HG03439 (cell line): ENCODE measurements at regions not wholly inside any gene's neighbourhood (a gene's known extent, or its start where the extent isn't known, plus 50 kb on each side); places are given as distances from the start of the nearest gene placed in this dataset.

ENCODE experiments used
- ATAC-seq: cut with Tn5 transposase; IDR thresholded peaks from one replicate; pipeline ENCODE4 v1.9.1; 2021; ENCODE audit warnings: mild to moderate bottlenecking, moderate library complexity; ENCODE audit not compliant: unreplicated experiment

GRCh38 chr21:27819299-27819698, 852.4 kb upstream of the ADAMTS5 start:
- no peak for ATAC-seq

DNA sequence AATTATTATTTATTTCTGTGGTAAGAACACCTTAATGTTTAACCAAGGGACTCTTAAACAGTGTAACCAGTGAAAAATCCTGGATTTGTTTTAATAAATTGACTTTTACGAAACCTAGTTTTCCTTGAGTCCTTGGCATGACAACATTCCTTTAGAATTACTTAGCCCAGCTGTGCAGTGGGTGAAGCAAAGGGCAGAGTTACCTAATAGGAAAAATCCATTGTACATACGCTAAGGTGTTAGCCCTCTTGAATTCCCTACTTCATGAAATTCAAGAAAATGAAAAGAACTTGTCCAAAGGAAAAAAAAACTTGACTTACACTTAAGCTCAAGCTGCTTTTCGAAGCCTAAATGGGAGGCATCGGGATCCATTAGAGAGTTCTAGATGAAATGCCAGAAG, 852.0 kb upstream of the ADAMTS5 start:
- no peak for ATAC-seq

- ATAC-seq, result no peak
Observed at GRCh38 chr21:27817902-27818623, 851.2 kb upstream of the ADAMTS5 start.

GRCh38 chr21:27817074-27817473, 850.2 kb upstream of the ADAMTS5 start:
- no peak for ATAC-seq

GRCh38 chr21:27816301-27816700, 849.4 kb upstream of the ADAMTS5 start:
- no peak for ATAC-seq

- ATAC-seq, result no peak
Observed at GRCh38 chr21:27814226-27814625, 847.3 kb upstream of the ADAMTS5 start.

DNA sequence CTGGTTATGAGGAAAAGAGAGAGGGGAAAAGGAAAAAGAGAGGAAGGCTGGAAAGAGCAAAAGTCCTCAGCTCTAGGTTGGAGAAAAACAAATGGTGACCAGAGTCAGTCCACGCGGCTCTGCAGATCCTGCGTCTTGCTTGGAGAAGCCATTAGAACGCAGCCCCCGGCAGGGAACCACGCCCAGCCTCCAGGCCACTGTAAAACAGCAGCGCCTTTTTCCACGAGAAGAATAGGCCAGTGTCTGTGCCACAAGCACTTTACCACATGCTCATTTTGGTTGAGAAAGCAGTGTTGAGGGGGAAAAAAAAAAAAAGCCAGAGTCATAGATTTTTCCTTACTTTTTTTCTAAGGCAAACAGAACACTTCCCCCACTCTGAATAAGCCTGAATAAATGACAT, 846.9 kb upstream of the ADAMTS5 start:
- no peak for ATAC-seq

DNA sequence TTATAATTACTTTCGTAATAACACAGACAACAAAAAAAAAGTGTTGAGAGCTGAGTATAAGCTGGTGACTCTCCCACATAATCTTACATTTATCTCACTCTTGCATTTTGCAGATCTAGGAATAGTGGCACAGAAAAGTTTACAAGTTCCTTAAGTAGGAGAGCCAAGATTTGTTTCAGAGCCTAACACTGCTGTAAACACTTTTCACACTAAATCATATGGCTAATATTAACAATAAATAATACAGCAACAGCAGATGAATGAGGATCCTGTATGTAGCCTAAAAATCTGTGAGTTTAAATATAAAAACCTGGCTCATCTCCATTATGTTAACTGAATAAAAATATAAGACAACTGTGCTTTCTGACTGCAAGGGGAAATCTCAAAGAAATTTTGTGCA, 846.5 kb upstream of the ADAMTS5 start:
- ATAC-seq, result no peak

GRCh38 chr21:27812279-27812678, 845.4 kb upstream of the ADAMTS5 start:
- no peak for ATAC-seq

- no peak for ATAC-seq
Observed at GRCh38 chr21:27808923-27809322, 842.0 kb upstream of the ADAMTS5 start.

DNA sequence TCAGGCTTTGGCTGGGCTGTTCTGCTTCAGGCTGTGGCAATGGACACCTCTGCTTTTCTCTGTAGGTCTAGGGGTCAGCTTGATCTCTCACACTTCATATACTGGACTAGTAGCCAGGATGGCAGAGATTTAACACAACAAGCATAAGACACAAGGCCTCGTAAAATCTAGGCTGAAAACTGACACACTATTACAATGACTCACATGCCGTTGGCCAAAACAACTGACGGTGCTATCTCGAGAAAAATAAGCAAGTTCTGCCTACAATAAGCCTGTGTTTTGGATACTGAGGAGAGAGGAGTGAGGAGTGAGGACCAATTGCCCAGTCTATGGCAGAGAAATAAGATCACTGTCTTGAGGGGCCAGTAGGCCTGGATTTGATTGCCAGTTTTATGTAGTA, 840.7 kb upstream of the ADAMTS5 start:
- ATAC-seq, result no peak

- ATAC-seq, result no peak
Observed at GRCh38 chr21:27806281-27806680, 839.4 kb upstream of the ADAMTS5 start.

GRCh38 chr21:27805696-27806095, 838.8 kb upstream of the ADAMTS5 start:
- no peak for ATAC-seq

DNA sequence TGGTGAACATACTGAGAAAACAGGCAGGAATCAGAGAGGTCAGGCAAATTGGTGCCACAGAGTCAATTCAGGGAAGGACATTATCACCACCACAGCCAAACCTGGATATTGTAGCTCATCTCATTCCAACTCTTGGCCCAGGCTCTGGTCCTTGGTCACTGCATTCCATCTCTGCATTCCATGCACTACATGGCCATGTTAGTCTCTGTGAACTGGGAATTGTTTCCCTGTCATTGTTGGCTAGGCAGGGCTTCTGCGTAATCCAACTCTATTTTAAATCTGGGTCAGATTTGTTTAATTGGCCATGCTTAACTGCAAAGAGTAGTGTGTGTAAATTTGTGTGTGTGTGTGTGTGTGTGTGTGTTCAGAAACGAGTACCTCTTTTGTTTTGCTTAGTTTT, 837.6 kb upstream of the ADAMTS5 start:
- ATAC-seq, result no peak

DNA sequence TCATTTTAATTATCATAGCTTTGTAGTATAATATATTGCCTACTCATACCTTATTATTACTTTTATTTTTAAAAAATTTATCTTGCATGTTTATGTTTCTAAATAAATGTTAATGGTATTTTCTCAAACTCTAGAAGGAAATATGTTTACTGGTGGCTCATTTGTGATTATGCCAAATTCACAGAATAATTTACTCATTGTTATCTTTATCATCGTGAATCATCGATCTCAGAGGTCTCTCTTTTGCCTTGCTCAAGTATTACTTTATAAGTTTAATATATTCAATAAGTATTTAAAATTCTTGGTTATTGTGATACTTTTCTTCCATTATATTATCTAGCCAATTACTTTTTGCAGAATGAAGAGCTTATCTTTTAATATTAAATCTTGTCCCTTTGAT, 836.7 kb upstream of the ADAMTS5 start:
- ATAC-seq, result no peak

DNA sequence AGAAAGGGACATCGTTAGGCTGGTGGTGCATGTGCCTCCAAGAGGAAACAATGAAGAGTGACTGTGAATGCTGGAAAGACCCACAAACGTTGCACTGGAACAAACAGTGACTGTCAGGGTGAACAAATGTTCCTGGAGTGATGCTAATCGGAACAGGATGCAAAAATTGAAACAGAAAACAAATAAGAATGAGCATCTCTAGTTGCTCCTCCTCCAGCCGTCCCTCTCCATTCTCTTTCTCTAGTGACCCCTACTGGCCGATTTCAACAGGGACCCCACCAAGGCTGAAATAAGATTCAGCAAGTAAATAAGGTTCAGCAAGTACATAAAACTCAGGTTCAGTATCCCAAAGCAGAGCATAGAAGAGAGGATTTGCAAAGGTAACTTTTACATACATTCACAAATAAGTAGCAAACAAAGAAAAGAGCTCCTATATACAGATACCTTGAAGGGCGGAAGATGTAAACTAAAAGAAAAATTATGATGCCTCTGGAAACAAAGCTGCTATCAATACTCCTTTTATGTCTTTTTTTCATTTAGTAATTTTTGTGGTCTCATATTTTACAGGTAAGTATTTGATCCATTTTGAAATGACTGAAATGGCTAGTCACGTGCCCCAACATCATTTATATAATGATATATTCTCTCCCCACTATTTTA, 836.1 kb upstream of the ADAMTS5 start:
- no peak for ATAC-seq

GRCh38 chr21:27799861-27800260, 833.0 kb upstream of the ADAMTS5 start:
- ATAC-seq, result no peak

GRCh38 chr21:27796106-27796505, 829.2 kb upstream of the ADAMTS5 start:
- no peak for ATAC-seq

DNA sequence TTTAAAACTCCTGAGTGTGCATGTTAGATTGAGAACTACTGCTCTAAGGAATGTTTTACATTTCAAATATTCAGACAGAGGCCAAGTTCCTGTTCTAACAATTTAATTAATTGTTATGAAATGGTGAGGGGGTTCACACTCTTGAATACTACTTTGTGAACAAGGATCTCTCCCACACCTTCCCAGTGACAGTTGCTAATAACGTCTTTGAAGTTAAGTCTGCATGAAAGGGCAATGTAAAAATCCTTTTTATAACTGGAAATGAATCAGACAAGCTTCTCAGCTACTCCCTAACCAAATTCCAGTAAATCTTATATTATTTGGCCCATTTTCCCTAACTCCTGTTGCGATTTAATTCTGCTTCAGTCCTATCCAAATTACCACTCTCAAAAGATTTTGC, 828.5 kb upstream of the ADAMTS5 start:
- ATAC-seq, result no peak

DNA sequence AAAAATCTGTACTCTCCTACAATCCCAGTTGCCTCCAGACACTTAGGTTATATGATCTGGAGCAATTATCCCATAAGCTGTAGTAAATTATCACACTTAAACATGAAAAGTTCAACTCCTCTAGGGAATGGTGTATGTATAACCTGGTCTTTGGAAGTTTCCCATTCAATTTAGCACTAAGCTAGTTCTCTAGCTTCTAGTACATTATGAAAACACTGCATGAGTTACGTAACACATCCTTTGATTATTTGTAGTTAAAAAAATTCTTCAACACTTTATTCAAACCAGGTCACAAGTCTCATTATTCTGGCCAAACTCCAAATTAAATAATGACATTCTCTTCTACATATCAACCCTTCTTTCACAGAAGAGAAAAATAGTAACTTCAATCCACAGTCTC, 827.0 kb upstream of the ADAMTS5 start:
- ATAC-seq, result no peak

DNA sequence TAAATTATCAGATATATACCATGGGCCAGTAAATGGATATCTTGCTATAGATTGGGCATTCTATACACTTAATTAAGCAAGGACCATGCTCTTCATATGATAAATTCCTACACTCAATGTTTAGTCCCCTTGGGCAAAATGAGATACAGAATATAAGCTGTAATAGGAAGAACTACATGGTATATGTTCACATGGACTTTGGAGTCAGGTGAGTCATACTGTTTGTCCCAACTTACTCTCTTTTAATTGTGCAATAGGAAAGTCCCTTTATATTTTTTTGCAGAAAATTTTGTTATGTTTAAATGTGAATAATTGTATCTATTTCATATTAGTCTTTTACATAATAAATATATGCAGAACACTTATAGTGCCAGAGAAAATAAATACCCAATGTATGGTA, 820.2 kb upstream of the ADAMTS5 start:
- no peak for ATAC-seq

GRCh38 chr21:27779606-27780005, 812.7 kb upstream of the ADAMTS5 start:
- ATAC-seq, result no peak
